GM12891 (cell line): ENCODE measurements at regions not wholly inside any gene's neighbourhood (a gene's known extent, or its start where the extent isn't known, plus 50 kb on each side); places are given as distances from the start of the nearest gene placed in this dataset.
A peak's percentile ranks its signal among the peaks of the same experiment; 100 is the strongest.
"Not testable (repeated sequence)": the region's sequence is repeated elsewhere in the genome, so short reads cannot be mapped to it uniquely, and the experiment has no call there.

Experiments
- DNase-seq: peaks from one replicate; pipeline ENCODE4 v3.0.0; 2011; ENCODE audit warnings: low spot score; ENCODE audit not compliant: insufficient read length
- FAIRE-seq: peaks from 2 replicates; lab custom pipeline; 2011; peaks lifted over from hg19 to GRCh38; lab: Jason Lieb, UNC
- PAX5 ChIP-seq: IDR thresholded peaks from 2 replicates; pipeline ENCODE4 v1.6.1; 2011; ENCODE audit warnings: low read length, moderate library complexity, mild to moderate bottlenecking; ENCODE audit not compliant: insufficient read depth, severe bottlenecking
- POLR2A ChIP-seq: IDR thresholded peaks from 2 replicates; pipeline ENCODE4 v1.6.1; 2011; ENCODE audit warnings: low read depth, low read length, control low read depth
- POLR2AphosphoS5 ChIP-seq: IDR thresholded peaks from 2 replicates; pipeline ENCODE4 v1.6.1; 2011; ENCODE audit warnings: low read depth, low read length, control low read depth
- POU2F2 ChIP-seq: IDR thresholded peaks from 2 replicates; pipeline ENCODE4 v1.6.1; 2011; ENCODE audit warnings: low read depth, mild to moderate bottlenecking, control low read depth, low read length, moderate library complexity
- SPI1 ChIP-seq: IDR thresholded peaks from 2 replicates; pipeline ENCODE4 v1.6.1; 2011; ENCODE audit warnings: low read depth, low read length, control low read depth
- TAF1 ChIP-seq: IDR thresholded peaks from 2 replicates; pipeline ENCODE4 v1.6.1; 2011; ENCODE audit warnings: low read depth, low read length, control low read depth

- FAIRE-seq (no peak), DNase-seq (no peak)
- TF ChIP-seq POLR2AphosphoS5 (no peak), POU2F2 (no peak), TAF1 (no peak), POLR2A (no peak), PAX5 (no peak), SPI1 (no peak)
These were observed 483.6 kb upstream of the RGS6 start for GRCh38 chr14:71448431-71449315.

- DNase-seq (no peak), FAIRE-seq (peak; percentile 63)
- TF ChIP-seq PAX5 (no peak), POLR2AphosphoS5 (no peak), POU2F2 (no peak), POLR2A (no peak), TAF1 (no peak), SPI1 (no peak)
These were observed 482.7 kb upstream of the RGS6 start for GRCh38 chr14:71449316-71450055.

- DNase-seq (no peak), FAIRE-seq (no peak)
- TF ChIP-seq PAX5 (no peak), POU2F2 (no peak), POLR2A (no peak), POLR2AphosphoS5 (no peak), TAF1 (no peak), SPI1 (no peak)
These were observed 480.7 kb upstream of the RGS6 start for GRCh38 chr14:71451501-71451900.

GRCh38 chr14:71452539-71452938, 479.7 kb upstream of the RGS6 start:
- DNase-seq: no peak
- TF ChIP-seq SPI1: no peak
- no peak for TF ChIP-seq POLR2A
- TF ChIP-seq POU2F2: no peak
- TF ChIP-seq PAX5: no peak
- TF ChIP-seq POLR2AphosphoS5: no peak
- no peak for TF ChIP-seq TAF1
- peak; percentile 55 for FAIRE-seq

GRCh38 chr14:71452987-71453386, 479.2 kb upstream of the RGS6 start:
- no peak for DNase-seq
- no peak for TF ChIP-seq POLR2A
- TF ChIP-seq POLR2AphosphoS5: no peak
- no peak for TF ChIP-seq PAX5
- no peak for TF ChIP-seq SPI1
- no peak for TF ChIP-seq TAF1
- no peak for TF ChIP-seq POU2F2
- no peak for FAIRE-seq

- DNase-seq (no peak), FAIRE-seq (no peak)
- TF ChIP-seq POLR2A: no peak
- no peak for TF ChIP-seq TAF1
- no peak for TF ChIP-seq PAX5
- TF ChIP-seq POU2F2: no peak
- no peak for TF ChIP-seq SPI1
- TF ChIP-seq POLR2AphosphoS5: no peak
These were observed 478.2 kb upstream of the RGS6 start for GRCh38 chr14:71454010-71454409.

- peak; percentile 57 for FAIRE-seq
- DNase-seq: no peak
- no peak for TF ChIP-seq SPI1
- no peak for TF ChIP-seq POLR2AphosphoS5
- TF ChIP-seq POU2F2: no peak
- no peak for TF ChIP-seq POLR2A
- TF ChIP-seq PAX5: no peak
- TF ChIP-seq TAF1: no peak
These were observed 477.5 kb upstream of the RGS6 start for GRCh38 chr14:71454513-71455332.

GRCh38 chr14:71460091-71460490, 472.1 kb upstream of the RGS6 start:
- FAIRE-seq (no peak), DNase-seq (no peak)
- TF ChIP-seq SPI1 (no peak), POU2F2 (no peak), TAF1 (no peak), POLR2AphosphoS5 (no peak), PAX5 (no peak), POLR2A (no peak)

GRCh38 chr14:71461617-71462016, 470.6 kb upstream of the RGS6 start:
- not testable (repeated sequence) for DNase-seq, FAIRE-seq
